ENCODE measurements at regions not wholly inside any gene's neighbourhood (a gene's known extent, or its start where the extent isn't known, plus 50 kb on each side); places are given as distances from the start of the nearest gene placed in this dataset.
"Not testable (repeated sequence)": the region's sequence is repeated elsewhere in the genome, so short reads cannot be mapped to it uniquely, and the experiment has no call there.

GRCh38 chr1:221284028-221284427 is 404.8 kb downstream of the HLX start:
- DNase-seq (peak in 2 of 5 donors; percentile 68 to 72), FAIRE-seq (no peak)
- no peak overlapping the region for H3K4me3 ChIP-seq (ENCODE audit: low read length in 3 of 3)

DNA sequence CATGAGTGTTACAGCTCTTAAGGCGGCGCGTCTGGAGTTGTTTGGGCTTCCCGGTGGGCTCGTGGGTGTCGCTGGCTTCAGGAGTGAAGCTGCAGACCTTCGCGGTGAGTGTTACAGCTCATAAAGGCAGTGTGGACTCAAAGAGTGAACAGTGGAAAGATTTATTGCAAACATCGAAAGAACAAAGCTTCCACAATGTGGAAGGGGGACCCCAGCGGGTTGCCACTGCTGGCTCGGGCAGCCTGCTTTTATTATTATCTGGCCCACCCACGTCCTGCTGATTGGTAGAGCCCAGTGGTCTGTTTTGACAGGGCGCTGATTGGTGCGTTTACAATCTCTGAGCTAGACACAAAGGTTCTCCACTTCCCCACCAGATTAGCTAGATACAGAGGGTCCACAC is 405.7 kb downstream of the HLX start:
- FAIRE-seq; H3K9ac ChIP-seq (ENCODE audit: low read length in 3 of 3); H3K36me3 ChIP-seq (ENCODE audit: control insufficient read depth in 2 of 3, insufficient read depth in 3 of 3, low read length in 3 of 3); H3K9me3 ChIP-seq (ENCODE audit: control insufficient read depth in 2 of 3, insufficient read depth in 1 of 3, low read length in 3 of 3); H3K4me3 ChIP-seq (ENCODE audit: low read length in 3 of 3); intact Hi-C loops (cut with DNase I); H3K4me1 ChIP-seq (ENCODE audit: control insufficient read depth in 2 of 3, insufficient read depth in 2 of 3, low read depth in 1 of 3, low read length in 3 of 3); H3K27ac ChIP-seq (ENCODE audit: low read depth in 2 of 2, low read length in 2 of 2); H3K27me3 ChIP-seq (ENCODE audit: control insufficient read depth, insufficient read depth, low read length): not testable (repeated sequence)
- peak in 2 of 5 donors; percentile 13 to 15 for DNase-seq

More at GRCh38 chr1:221284028-221284427, 404.8 kb downstream of the HLX start:
- no peak overlapping the region for H3K27ac ChIP-seq (ENCODE audit: low read depth in 2 of 2, low read length in 2 of 2)
- no peaks in the 10 kb centered on the region for H3K4me1 ChIP-seq (ENCODE audit: control insufficient read depth in 2 of 3, insufficient read depth in 2 of 3, low read depth in 1 of 3, low read length in 3 of 3)
- H3K27me3 ChIP-seq (ENCODE audit: control insufficient read depth, insufficient read depth, low read length), result no peaks in the 10 kb centered on the region
- H3K9me3 ChIP-seq (ENCODE audit: control insufficient read depth in 2 of 3, insufficient read depth in 1 of 3, low read length in 3 of 3), result no peaks in the 10 kb centered on the region
- no peaks in the 10 kb centered on the region for H3K36me3 ChIP-seq (ENCODE audit: control insufficient read depth in 2 of 3, insufficient read depth in 3 of 3, low read length in 3 of 3)
- intact Hi-C loops (cut with DNase I), result no loop called here
- H3K9ac ChIP-seq (ENCODE audit: low read length in 3 of 3), result no peak overlapping the region
- no peak for TF ChIP-seq CTCF (IDR thresholded peaks at IDR 0.05; ENCODE audit: borderline replicate concordance, extremely low read depth, insufficient read depth)

DNA sequence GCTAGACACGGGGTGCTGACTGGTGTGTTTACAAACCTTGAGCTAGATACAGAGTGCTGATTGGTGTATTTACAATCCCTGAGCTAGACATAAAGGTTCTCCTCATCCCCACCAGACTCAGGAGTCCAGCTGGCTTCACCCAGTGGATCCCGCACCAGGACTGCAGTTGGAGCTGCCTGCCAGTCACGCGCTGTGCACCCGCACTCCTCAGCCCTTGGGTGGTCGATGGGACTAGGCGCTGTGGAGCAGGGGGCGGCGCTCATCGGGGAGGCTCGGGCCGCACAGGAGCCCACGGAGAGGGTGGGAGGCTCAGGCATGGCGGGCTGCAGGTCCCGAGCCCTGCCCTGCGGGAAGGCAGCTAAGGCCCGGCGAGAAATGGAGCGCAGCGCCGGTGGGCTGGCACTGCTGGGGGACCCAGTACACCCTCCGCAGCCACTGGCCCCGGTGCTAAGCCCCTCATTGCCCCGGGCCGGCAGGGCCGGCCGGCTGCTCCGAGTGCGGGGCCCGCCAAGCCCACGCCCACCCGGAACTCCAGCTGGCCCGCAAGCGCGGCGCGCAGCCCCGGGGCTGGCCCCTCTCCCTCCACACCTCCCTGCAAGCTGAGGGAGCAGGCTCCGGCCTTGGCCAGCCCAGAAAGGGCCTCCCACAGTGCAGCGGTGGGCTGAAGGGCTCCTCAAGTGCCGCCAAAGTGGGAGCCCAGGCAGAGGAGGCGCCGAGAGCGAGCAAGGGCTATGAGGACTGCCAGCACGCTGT is 406.4 kb downstream of the HLX start:
- H3K4me1 ChIP-seq (ENCODE audit: control insufficient read depth in 2 of 3, insufficient read depth in 2 of 3, low read depth in 1 of 3, low read length in 3 of 3); intact Hi-C loops (cut with DNase I); H3K27ac ChIP-seq (ENCODE audit: low read depth in 2 of 2, low read length in 2 of 2); DNase-seq; H3K36me3 ChIP-seq (ENCODE audit: control insufficient read depth in 2 of 3, insufficient read depth in 3 of 3, low read length in 3 of 3); FAIRE-seq; H3K9me3 ChIP-seq (ENCODE audit: control insufficient read depth in 2 of 3, insufficient read depth in 1 of 3, low read length in 3 of 3); H3K4me3 ChIP-seq (ENCODE audit: low read length in 3 of 3); H3K27me3 ChIP-seq (ENCODE audit: control insufficient read depth, insufficient read depth, low read length); H3K9ac ChIP-seq (ENCODE audit: low read length in 3 of 3): not testable (repeated sequence)

GRCh38 chr1:221286399-221286798 is 407.2 kb downstream of the HLX start:
- FAIRE-seq (no peak), DNase-seq (no peak)
- Histone ChIP-seq H3K4me3 (ENCODE audit: low read length in 3 of 3) (no peak overlapping the region), H3K9me3 (ENCODE audit: control insufficient read depth in 2 of 3, insufficient read depth in 1 of 3, low read length in 3 of 3) (no peaks in the 10 kb centered on the region), H3K27ac (ENCODE audit: low read depth in 2 of 2, low read length in 2 of 2) (no peak overlapping the region), H3K4me1 (ENCODE audit: control insufficient read depth in 2 of 3, insufficient read depth in 2 of 3, low read depth in 1 of 3, low read length in 3 of 3) (no peaks in the 10 kb centered on the region), H3K27me3 (ENCODE audit: control insufficient read depth, insufficient read depth, low read length) (no peaks in the 10 kb centered on the region), H3K9ac (ENCODE audit: low read length in 3 of 3) (no peak overlapping the region), H3K36me3 (ENCODE audit: control insufficient read depth in 2 of 3, insufficient read depth in 3 of 3, low read length in 3 of 3) (no peaks in the 10 kb centered on the region)
- no peak for TF ChIP-seq CTCF (IDR thresholded peaks at IDR 0.05; ENCODE audit: borderline replicate concordance, extremely low read depth, insufficient read depth)
- intact Hi-C loops (cut with DNase I), result no loop called here
